ENCODE measurements at regions not wholly inside any gene's neighbourhood (a gene's known extent, or its start where the extent isn't known, plus 50 kb on each side); places are given as distances from the start of the nearest gene placed in this dataset.

- TF ChIP-seq POLR2A (IDR thresholded peaks at IDR 0.05; ENCODE audit: low read depth, low read length) (no peak), POLR2AphosphoS5 (IDR thresholded peaks at IDR 0.05; ENCODE audit: low read depth, low read length) (no peak), TAF1 (IDR thresholded peaks at IDR 0.05; ENCODE audit: borderline replicate concordance, low read depth, low read length) (no peak)
These were observed 71.4 kb upstream of the MPEG1 start for GRCh38 chr11:59283825-59284772.

Data from GM12892 (cell line).